A549 (cell line): ENCODE measurements at regions not wholly inside any gene's neighbourhood (a gene's known extent, or its start where the extent isn't known, plus 50 kb on each side); places are given as distances from the start of the nearest gene placed in this dataset.

ENCODE experiments used
- CEBPB ChIP-seq, 2 experiments: fragments of >200 bp in 1 of 2; sonication (Bioruptor Twin) in 1 of 2; formaldehyde crosslinking in 1 of 2; IDR thresholded peaks; 2 replicates each; pipeline ENCODE4 v1.6.1; 2012 to 2016
- CTCF ChIP-seq: fragments of >200 bp; sonication (Bioruptor Twin); formaldehyde crosslinking; IDR thresholded peaks from 3 replicates; pipeline ENCODE4 v1.5.1; 2016
- EP300 ChIP-seq, 2 experiments: fragments of >200 bp; sonication (Bioruptor Twin); formaldehyde crosslinking; IDR thresholded peaks; 2 replicates in 1 of 2; 3 replicates in 1 of 2; pipeline ENCODE4 v1.6.1; 2016 to 2017
- MAX ChIP-seq: IDR thresholded peaks from 2 replicates; pipeline ENCODE4 v1.6.1; 2012
- SMC3 ChIP-seq: fragments of >200 bp; sonication (Bioruptor Twin); formaldehyde crosslinking; IDR thresholded peaks from 3 replicates; pipeline ENCODE4 v1.6.1; 2018; ENCODE audit warnings: inconsistent platforms
- TFCP2L1 ChIP-seq: fragments of 250-450 bp; sonication (Bioruptor Pico); IDR thresholded peaks from 2 replicates; pipeline ENCODE4 v1.5.0; 2021; ENCODE audit warnings: mild to moderate bottlenecking

- TF ChIP-seq CTCF (no peak), MAX (no peak), SMC3 (no peak), CEBPB (IDR thresholded peaks at IDR 0.05) (no peak), TFCP2L1 (CRISPR knock-in tag) (no peak), EP300 (IDR thresholded peaks at IDR 0.05) (no peak)
These were observed 891.5 kb downstream of the SLC16A7 start for GRCh38 chr12:60487284-60487683.
